PC-3 (cell line): ENCODE measurements at regions not wholly inside any gene's neighbourhood (a gene's known extent, or its start where the extent isn't known, plus 50 kb on each side); places are given as distances from the start of the nearest gene placed in this dataset.

Source experiments
- ATAC-seq: fragments of 200-7000 bp; cut with Tn5 transposase; 2 replicates; pipeline ENCODE4 v1.9.1; 2020; ENCODE audit warnings: mild to moderate bottlenecking, moderate library complexity
- BruUV-seq: library from RNA; stranded (reverse); fragments of 400-500 nt; replicated peaks from 2 replicates; lab custom pipeline; 2021; lab: Mats Ljungman, UMichigan
- CTCF ChIA-PET: fragments of 300-600 bp; sonication (Branson Sonifier 250); formaldehyde crosslinking; loops from one replicate; lab custom pipeline; 2022; ENCODE audit warnings: antibody characterized with exemption; lab: Charles Lee
- POLR2A ChIA-PET: fragments of 300-600 bp; sonication (Branson Sonifier 250); formaldehyde crosslinking; loops from one replicate; lab custom pipeline; 2022; ENCODE audit warnings: antibody characterized with exemption; ENCODE audit not compliant: unreplicated experiment; lab: Charles Lee
- DNase-seq: peaks from one replicate; pipeline ENCODE4 v3.0.0-alpha.2; 2015
- H2AFZ ChIP-seq: fragments of 300-600 bp; sonication (generic); 2 replicates; pipeline ENCODE4 v1.6.0; 2016; ENCODE audit warnings: antibody characterized with exemption, low read length
- H3F3A ChIP-seq: fragments of 300-600 bp; sonication (generic); one replicate; pipeline ENCODE4 v1.6.0; 2017; ENCODE audit warnings: antibody characterized with exemption, low read length, control low read depth, mild to moderate bottlenecking; ENCODE audit not compliant: unreplicated experiment
- H3K27ac ChIP-seq: fragments of 300-600 bp; sonication (generic); 2 replicates; pipeline ENCODE4 v1.5.1; 2016; ENCODE audit warnings: mild to moderate bottlenecking, low read length
- H3K27me3 ChIP-seq: fragments of 300-600 bp; sonication (generic); 2 replicates; pipeline ENCODE4 v1.6.1; 2016; ENCODE audit warnings: low read length, mixed read lengths
- H3K36me3 ChIP-seq: fragments of 300-600 bp; sonication (generic); 2 replicates; pipeline ENCODE4 v1.6.1; 2016; ENCODE audit warnings: low read depth, mixed run types, low read length, mixed read lengths
- H3K4me1 ChIP-seq: fragments of 300-600 bp; sonication (generic); 2 replicates; pipeline ENCODE4 v1.5.1; 2016; ENCODE audit warnings: low read length; ENCODE audit not compliant: insufficient read depth
- H3K4me2 ChIP-seq: fragments of 300-600 bp; sonication (generic); 2 replicates; pipeline ENCODE4 v1.6.0; 2016; ENCODE audit warnings: low read length
- H3K4me3 ChIP-seq: fragments of 300-600 bp; sonication (generic); 2 replicates; pipeline ENCODE4 v1.5.1; 2016; ENCODE audit warnings: mild to moderate bottlenecking, low read length, mixed read lengths
- H3K79me2 ChIP-seq: fragments of 300-600 bp; sonication (generic); 2 replicates; pipeline ENCODE4 v1.6.1; 2017; ENCODE audit warnings: low read length, mixed read lengths
- H3K9ac ChIP-seq: fragments of 300-600 bp; sonication (generic); 2 replicates; pipeline ENCODE4 v1.6.0; 2016; ENCODE audit warnings: mild to moderate bottlenecking, low read length
- H3K9me2 ChIP-seq: fragments of 300-600 bp; sonication (generic); replicated peaks from 2 replicates; pipeline ENCODE4 v1.6.1; 2016; ENCODE audit warnings: mixed run types, low read length, mixed read lengths
- H3K9me3 ChIP-seq: fragments of 300-600 bp; sonication (generic); 2 replicates; pipeline ENCODE4 v1.6.1; 2016; ENCODE audit warnings: low read length, mixed read lengths
- H4K20me1 ChIP-seq: fragments of 300-600 bp; sonication (generic); 2 replicates; pipeline ENCODE4 v1.6.1; 2016; ENCODE audit warnings: low read length, mixed read lengths
- CTCF ChIP-seq: fragments of 300-600 bp; sonication (generic); conservative IDR thresholded peaks from 2 replicates; pipeline ENCODE4 v1.5.1; 2017; ENCODE audit warnings: antibody characterized with exemption, low read depth, mild to moderate bottlenecking, low read length
- EZH2 ChIP-seq: fragments of 300-600 bp; sonication (generic); IDR thresholded peaks from one replicate; pipeline ENCODE4 v1.6.1; 2017; ENCODE audit warnings: antibody characterized with exemption, mild to moderate bottlenecking, low read length; ENCODE audit not compliant: unreplicated experiment
- EZH2phosphoT487 ChIP-seq: fragments of 300-600 bp; sonication (generic); IDR thresholded peaks from 2 replicates; pipeline ENCODE4 v1.6.1; 2018; ENCODE audit warnings: mild to moderate bottlenecking, antibody characterized with exemption, low read length, borderline replicate concordance
- intact Hi-C: fragments of 100-400 bp; cut with micrococcal nuclease; formaldehyde crosslinking; loops from 2 replicates; pipeline ENCODE4 v1.9.0; 2023

- H3K27me3 ChIP-seq = no peaks in the 10 kb centered on the region
- H3K9me2 ChIP-seq = no peaks in the 10 kb centered on the region
- H3F3A ChIP-seq = no peaks in the 10 kb centered on the region
- H3K9ac ChIP-seq = no peak overlapping the region
- no peaks in the 10 kb centered on the region for H3K79me2 ChIP-seq
- no peaks in the 10 kb centered on the region for H3K36me3 ChIP-seq
- peaks cover 34% of the 10 kb centered on the region for H3K4me1 ChIP-seq
- H2AFZ ChIP-seq = no peak overlapping the region
- ChIA-PET CTCF (no interaction called here), POLR2A (no interaction called here)
- DNase-seq = no peak
- intact Hi-C loops = no loop called here
- no peak overlapping the region for H3K4me2 ChIP-seq
- H3K27ac ChIP-seq = no peak overlapping the region
- H4K20me1 ChIP-seq = no peaks in the 10 kb centered on the region
- no peak for ATAC-seq
- H3K4me3 ChIP-seq = no peak overlapping the region
- H3K9me3 ChIP-seq = no peaks in the 10 kb centered on the region
- no TSS peak for BruUV-seq
- TF ChIP-seq CTCF = no peak
- no peak for TF ChIP-seq EZH2
- TF ChIP-seq EZH2phosphoT487 = no peak
Measured at GRCh38 chr2:225740086-225740485, 340.6 kb downstream of the NYAP2 start.

DNA sequence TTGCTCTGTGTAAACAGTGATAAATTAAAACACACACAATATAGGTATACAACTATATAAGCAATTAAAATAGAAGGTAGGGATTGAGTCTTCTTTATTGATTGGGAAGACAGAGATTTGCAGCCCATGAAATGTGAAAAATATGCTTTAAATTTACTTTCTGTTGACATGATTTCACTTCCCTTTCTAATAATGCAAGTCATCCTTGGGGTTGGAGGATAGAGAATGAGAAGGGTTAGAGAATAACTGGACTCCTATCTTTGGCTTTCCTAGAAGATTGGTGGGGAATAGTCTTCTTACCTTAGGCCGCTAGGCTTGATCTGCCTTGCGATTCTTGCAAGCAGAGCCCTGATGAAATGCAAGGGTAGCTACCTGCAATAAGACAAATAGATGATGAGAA, 339.8 kb downstream of the NYAP2 start:
- no peak overlapping the region for H3K9ac ChIP-seq
- BruUV-seq = no TSS peak
- no peaks in the 10 kb centered on the region for H4K20me1 ChIP-seq
- no peaks in the 10 kb centered on the region for H3K36me3 ChIP-seq
- no peaks in the 10 kb centered on the region for H3K9me2 ChIP-seq
- H3K27me3 ChIP-seq = no peaks in the 10 kb centered on the region
- POLR2A ChIA-PET = no interaction called here
- CTCF ChIA-PET = no interaction called here
- intact Hi-C loops = no loop called here
- TF ChIP-seq CTCF = no peak
- TF ChIP-seq EZH2 = no peak
- no peak for TF ChIP-seq EZH2phosphoT487
- no peaks in the 10 kb centered on the region for H3F3A ChIP-seq
- H2AFZ ChIP-seq = no peak overlapping the region
- peaks cover 34% of the 10 kb centered on the region for H3K4me1 ChIP-seq
- H3K4me2 ChIP-seq = no peak overlapping the region
- no peak overlapping the region for H3K4me3 ChIP-seq
- no peak overlapping the region for H3K27ac ChIP-seq
- H3K9me3 ChIP-seq = no peaks in the 10 kb centered on the region
- ATAC-seq = no peak
- no peaks in the 10 kb centered on the region for H3K79me2 ChIP-seq
- DNase-seq = no peak

DNA sequence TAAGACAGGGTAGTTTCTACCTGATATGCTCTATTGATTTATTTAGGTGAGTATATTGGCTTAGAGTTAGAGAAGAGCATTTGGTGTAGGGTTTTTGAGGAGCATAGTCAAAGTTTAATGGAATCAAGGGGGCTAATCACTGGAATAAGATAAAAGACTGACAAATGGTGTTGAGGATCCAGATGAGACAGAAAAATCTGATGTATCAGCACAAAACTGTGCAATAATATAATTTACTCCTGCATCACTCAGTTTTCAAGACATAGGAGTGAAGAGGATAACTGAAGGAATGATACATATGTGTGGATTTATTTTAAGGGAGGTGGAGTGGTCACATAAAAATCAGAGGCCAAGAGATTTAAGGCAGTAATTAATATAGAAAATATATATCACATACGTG, 339.2 kb downstream of the NYAP2 start:
- Histone ChIP-seq H3K79me2 (no peaks in the 10 kb centered on the region), H3K27me3 (no peaks in the 10 kb centered on the region), H3K36me3 (no peaks in the 10 kb centered on the region), H4K20me1 (no peaks in the 10 kb centered on the region), H2AFZ (no peak overlapping the region), H3F3A (no peaks in the 10 kb centered on the region), H3K9me2 (no peaks in the 10 kb centered on the region), H3K9me3 (no peaks in the 10 kb centered on the region), H3K27ac (no peak overlapping the region; the same call in 1 of the 2 replicates), H3K4me2 (no peak overlapping the region), H3K4me3 (no peak overlapping the region), H3K4me1 (peaks cover 34% of the 10 kb centered on the region), H3K9ac (no peak overlapping the region)
- ATAC-seq (no peak), DNase-seq (no peak)
- no TSS peak for BruUV-seq
- TF ChIP-seq EZH2phosphoT487 (no peak), CTCF (no peak), EZH2 (no peak)
- CTCF ChIA-PET = no interaction called here
- intact Hi-C loops = no loop called here
- POLR2A ChIA-PET = no interaction called here
